Gastrocnemius medialis (tissue), 4 donors: ENCODE measurements at regions not wholly inside any gene's neighbourhood (a gene's known extent, or its start where the extent isn't known, plus 50 kb on each side); places are given as distances from the start of the nearest gene placed in this dataset.

Experiments used
- ATAC-seq, 2 donors: fragments of 150-250 bp; one replicate each; pipeline ENCODE4 v1.9.1; 2016
- DNase-seq, 2 donors: peaks; one replicate each; pipeline ENCODE4 v3.0.0-alpha.2; 2019
- H3K27ac ChIP-seq, 4 donors: fragments of 200-600 bp; sonication (generic); 1 replicate in 1 of 4; 2 replicates in 3 of 4; pipeline ENCODE4 v1.5.1; 2016 to 2018; ENCODE audit warnings: mild to moderate bottlenecking in 2 of 4, moderate library complexity in 1 of 4
- H3K27me3 ChIP-seq, 3 donors: fragments of 200-600 bp; sonication (generic) in 2 of 3; 1 replicate in 1 of 3; 2 replicates in 2 of 3; pipeline versions ENCODE4 v1.5.1 to v1.6.0; 2016 to 2019; ENCODE audit warnings: mild to moderate bottlenecking in 1 of 3, moderate library complexity in 1 of 3
- H3K36me3 ChIP-seq, 2 donors: fragments of 200-600 bp; sonication (generic) in 1 of 2; one replicate each; pipeline ENCODE4 v1.5.1; 2017 to 2018
- H3K4me1 ChIP-seq, 2 donors: fragments of 200-600 bp; sonication (generic) in 1 of 2; one replicate each; pipeline ENCODE4 v1.5.1; 2016 to 2017; ENCODE audit warnings: mild to moderate bottlenecking in 2 of 2
- H3K4me3 ChIP-seq, 4 donors: fragments of 200-600 bp; sonication (generic) in 3 of 4; 1 replicate in 1 of 4; 2 replicates in 3 of 4; pipeline ENCODE4 v1.5.1; 2016 to 2019; ENCODE audit warnings: mild to moderate bottlenecking in 2 of 4
- H3K9me3 ChIP-seq, 3 donors: fragments of 200-600 bp; sonication (generic) in 2 of 3; 1 replicate in 1 of 3; 2 replicates in 2 of 3; pipeline ENCODE4 v1.5.1; 2016 to 2019
- CTCF ChIP-seq, 5 experiments: fragments of 450-650 bp in 3 of 5; fragments of 200-600 bp in 2 of 5; sonication (generic) in 2 of 5; IDR thresholded peaks in 4 of 5; conservative IDR thresholded peaks in 1 of 5; 1 replicate in 4 of 5; 2 replicates in 1 of 5; pipeline ENCODE4 v1.5.1; 2016 to 2019; ENCODE audit warnings: antibody characterized with exemption in 5 of 5, mild to moderate bottlenecking in 3 of 5, moderate library complexity in 3 of 5
- POLR2A ChIP-seq, 2 donors: fragments of 450-650 bp; IDR thresholded peaks; one replicate each; pipeline ENCODE4 v1.6.1; 2017; ENCODE audit warnings: antibody characterized with exemption in 2 of 2, mild to moderate bottlenecking in 2 of 2, moderate library complexity in 2 of 2
- in situ Hi-C, 4 donors: fragments of 200-750 bp; cut with MboI; loops; one replicate each; pipeline versions ENCODE4 v1.15.0 to v1.8.0; 2017; ENCODE audit warnings: low sequenced_read_pairs in 4 of 4
- intact Hi-C: fragments of 100-400 bp; cut with DNase I; formaldehyde crosslinking; loops from one replicate; pipeline ENCODE4 v1.15.1; 2023; ENCODE audit warnings: low total_unique reads

DNA sequence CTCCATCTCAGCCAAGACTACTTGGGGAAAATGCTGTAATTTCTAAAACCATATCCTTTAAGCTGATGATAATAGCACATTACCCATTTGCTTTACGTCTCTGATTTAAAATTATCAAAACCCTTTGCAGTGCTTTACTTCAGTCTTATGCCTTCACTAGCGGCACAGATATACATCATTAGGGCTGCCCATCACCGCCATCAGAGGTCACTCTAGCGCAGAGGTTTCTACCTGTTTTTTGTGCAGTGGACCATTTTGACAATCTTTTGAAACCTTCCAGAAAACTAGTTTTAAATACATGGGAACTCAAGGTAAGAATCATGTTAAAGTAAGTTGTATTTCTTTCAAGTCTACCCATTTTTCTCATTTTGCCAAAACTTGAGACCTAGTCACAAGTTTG, 592.5 kb downstream of the PPARGC1A start:
- no peak for TF ChIP-seq CTCF (IDR thresholded peaks at IDR 0.05 in 4 of 5, conservative IDR thresholded peaks at IDR 0.05 in 1 of 5)
- TF ChIP-seq POLR2A (IDR thresholded peaks at IDR 0.05): no peak
- Histone ChIP-seq H3K36me3 (no peaks in the 10 kb centered on the region), H3K27me3 (no peaks in the 10 kb centered on the region), H3K4me3 (no peak overlapping the region), H3K9me3 (no peaks in the 10 kb centered on the region), H3K4me1 (no peaks in the 10 kb centered on the region), H3K27ac (no peak overlapping the region)
- intact Hi-C loops (no loop called here), in situ Hi-C loops (no loop called here)
- no peak for DNase-seq
- no peak for ATAC-seq

DNA sequence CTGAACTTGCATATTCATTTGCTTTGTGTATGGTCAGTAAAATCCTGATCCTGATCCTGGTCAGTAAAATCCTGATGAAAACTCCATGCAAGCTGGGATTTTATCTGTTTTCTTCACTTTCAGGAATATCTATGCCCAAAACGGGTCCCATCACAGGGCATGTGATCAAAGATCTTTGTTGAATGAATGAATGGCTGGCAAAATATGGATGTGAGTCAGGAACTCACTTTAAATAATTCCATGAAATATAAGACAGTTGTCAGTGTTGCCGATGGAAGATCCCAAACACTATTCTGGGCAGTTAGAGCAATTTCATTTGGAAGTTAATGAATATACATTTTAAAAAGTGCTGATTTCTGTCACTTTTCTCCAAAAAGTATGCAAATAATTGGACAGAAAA, 598.4 kb downstream of the GBA3 start:
- no peak for DNase-seq
- H3K4me1 ChIP-seq: peaks cover 6 to 13% of the 10 kb centered on the region in 2 donors
- TF ChIP-seq CTCF (IDR thresholded peaks at IDR 0.05 in 4 of 5, conservative IDR thresholded peaks at IDR 0.05 in 1 of 5): no peak
- no peak for TF ChIP-seq POLR2A (IDR thresholded peaks at IDR 0.05)
- H3K4me3 ChIP-seq: peak overlapping the region in 3 of 4 donors; percentile 19 to 31 (median 23)
- intact Hi-C loops (loop anchor here (2.0 to 5.0 kb wide), 2 partner anchors 41 to 54 kb away; no protein-coding TSS in a partner anchor), in situ Hi-C loops (no loop called here)
- H3K27me3 ChIP-seq: no peaks in the 10 kb centered on the region
- H3K9me3 ChIP-seq: no peaks in the 10 kb centered on the region
- no peaks in the 10 kb centered on the region for H3K36me3 ChIP-seq
- peak; percentile 53 to 68 for ATAC-seq
- peak overlapping the region; percentile 70 to 80 (median 78) for H3K27ac ChIP-seq

- intact Hi-C loops (loop anchor here (2.0 to 5.0 kb wide), 2 partner anchors 42 to 54 kb away; no protein-coding TSS in a partner anchor), in situ Hi-C loops (no loop called here)
- peak; percentile 43 to 45 for DNase-seq
- ATAC-seq: peak; percentile 93 to 98
- Histone ChIP-seq H3K4me1 (peaks cover 6 to 13% of the 10 kb centered on the region in 2 donors), H3K27ac (peak overlapping the region; percentile 70 to 80 (median 78)), H3K4me3 (peak overlapping the region in 2 of 4 donors; percentile 23 to 31), H3K36me3 (no peaks in the 10 kb centered on the region), H3K27me3 (no peaks in the 10 kb centered on the region), H3K9me3 (no peaks in the 10 kb centered on the region)
- TF ChIP-seq POLR2A (IDR thresholded peaks at IDR 0.05): peak in 1 of 2 donors; percentile 43
- no peak for TF ChIP-seq CTCF (IDR thresholded peaks at IDR 0.05 in 4 of 5, conservative IDR thresholded peaks at IDR 0.05 in 1 of 5)
Measured at GRCh38 chr4:23290656-23291055, 597.9 kb downstream of the GBA3 start.

- intact Hi-C loops: no loop called here
- Histone ChIP-seq H3K9me3 (no peaks in the 10 kb centered on the region), H3K27me3 (no peaks in the 10 kb centered on the region), H3K4me1 (no peaks in the 10 kb centered on the region), H3K4me3 (no peak overlapping the region), H3K27ac (no peak overlapping the region), H3K36me3 (no peaks in the 10 kb centered on the region)
- no peak for TF ChIP-seq POLR2A (IDR thresholded peaks at IDR 0.05)
- no peak for TF ChIP-seq CTCF (IDR thresholded peaks at IDR 0.05 in 4 of 5, conservative IDR thresholded peaks at IDR 0.05 in 1 of 5)
- DNase-seq (no peak), ATAC-seq (no peak)
- in situ Hi-C loops: no loop called here
Measured at GRCh38 chr4:23279377-23279986, 586.7 kb downstream of the GBA3 start.

DNA sequence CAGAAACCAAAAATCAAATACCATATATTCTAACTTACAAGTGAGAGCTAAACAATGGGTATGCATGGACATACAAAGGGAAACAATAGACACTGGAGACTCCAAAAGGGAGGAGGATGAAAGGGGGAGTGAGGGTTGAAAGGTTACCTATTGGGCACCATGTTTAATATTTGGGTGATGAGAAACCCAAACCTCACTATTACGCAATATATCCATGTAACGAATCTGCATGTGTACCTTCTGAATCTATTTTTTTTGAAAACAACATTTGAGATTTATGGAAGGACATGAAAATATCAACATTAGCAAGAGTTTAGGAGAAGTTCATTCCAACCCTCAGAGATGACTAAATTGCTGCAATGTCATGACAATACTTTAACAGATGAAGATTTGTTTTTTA, 586.1 kb downstream of the GBA3 start:
- H3K27me3 ChIP-seq: no peaks in the 10 kb centered on the region
- in situ Hi-C loops (no loop called here), intact Hi-C loops (no loop called here)
- H3K9me3 ChIP-seq: no peaks in the 10 kb centered on the region
- H3K4me3 ChIP-seq: no peak overlapping the region
- H3K36me3 ChIP-seq: no peaks in the 10 kb centered on the region
- H3K27ac ChIP-seq: no peak overlapping the region
- TF ChIP-seq CTCF (IDR thresholded peaks at IDR 0.05 in 4 of 5, conservative IDR thresholded peaks at IDR 0.05 in 1 of 5) (no peak), POLR2A (IDR thresholded peaks at IDR 0.05) (no peak)
- no peak for DNase-seq
- no peak for ATAC-seq
- H3K4me1 ChIP-seq: no peaks in the 10 kb centered on the region
